ENCODE measurements at regions not wholly inside any gene's neighbourhood (a gene's known extent, or its start where the extent isn't known, plus 50 kb on each side); places are given as distances from the start of the nearest gene placed in this dataset.

DNA sequence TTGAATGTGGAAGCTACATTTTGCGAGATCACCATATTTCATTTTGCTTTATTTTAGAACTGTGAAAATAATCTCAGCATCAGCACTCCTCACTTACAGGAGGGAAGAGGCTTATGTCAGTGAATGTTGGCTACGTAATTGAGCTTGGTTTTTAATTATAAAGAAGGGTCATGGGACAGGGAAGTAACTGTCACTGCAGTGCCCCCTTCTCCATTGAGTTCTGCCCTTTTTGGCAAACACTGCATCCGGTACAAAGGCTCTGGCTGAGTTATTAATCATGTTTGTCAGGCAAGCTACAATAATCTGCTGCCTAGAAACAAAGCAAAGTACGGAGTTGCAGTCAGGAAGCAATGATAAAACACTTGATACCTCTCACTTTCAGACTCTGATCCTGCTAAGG lies 546.7 kb downstream of the SNAPC1 start:
- TF ChIP-seq, protein P1, sequence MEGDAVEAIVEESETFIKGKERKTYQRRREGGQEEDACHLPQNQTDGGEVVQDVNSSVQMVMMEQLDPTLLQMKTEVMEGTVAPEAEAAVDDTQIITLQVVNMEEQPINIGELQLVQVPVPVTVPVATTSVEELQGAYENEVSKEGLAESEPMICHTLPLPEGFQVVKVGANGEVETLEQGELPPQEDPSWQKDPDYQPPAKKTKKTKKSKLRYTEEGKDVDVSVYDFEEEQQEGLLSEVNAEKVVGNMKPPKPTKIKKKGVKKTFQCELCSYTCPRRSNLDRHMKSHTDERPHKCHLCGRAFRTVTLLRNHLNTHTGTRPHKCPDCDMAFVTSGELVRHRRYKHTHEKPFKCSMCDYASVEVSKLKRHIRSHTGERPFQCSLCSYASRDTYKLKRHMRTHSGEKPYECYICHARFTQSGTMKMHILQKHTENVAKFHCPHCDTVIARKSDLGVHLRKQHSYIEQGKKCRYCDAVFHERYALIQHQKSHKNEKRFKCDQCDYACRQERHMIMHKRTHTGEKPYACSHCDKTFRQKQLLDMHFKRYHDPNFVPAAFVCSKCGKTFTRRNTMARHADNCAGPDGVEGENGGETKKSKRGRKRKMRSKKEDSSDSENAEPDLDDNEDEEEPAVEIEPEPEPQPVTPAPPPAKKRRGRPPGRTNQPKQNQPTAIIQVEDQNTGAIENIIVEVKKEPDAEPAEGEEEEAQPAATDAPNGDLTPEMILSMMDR (conservative IDR thresholded peaks at IDR 0.05; ENCODE audit: low read depth, low read length): no peak
- H3K4me1 ChIP-seq (ENCODE audit: low read depth, poor library complexity, severe bottlenecking): no peaks in the 10 kb centered on the region
- H3K27ac ChIP-seq: no peak overlapping the region
- H3K79me2 ChIP-seq (ENCODE audit: insufficient read depth, low read depth): no peaks in the 10 kb centered on the region
- no peak overlapping the region for H3K4me2 ChIP-seq
- H2AFZ ChIP-seq (ENCODE audit: low read depth): no peak overlapping the region
- H4K20me1 ChIP-seq (ENCODE audit: insufficient read depth): no peaks in the 10 kb centered on the region
- no peaks in the 10 kb centered on the region for H3K36me3 ChIP-seq (ENCODE audit: insufficient read depth)
- H3K4me3 ChIP-seq (IDR thresholded peaks at IDR 0.05; ENCODE audit: insufficient read depth, low read depth, low read length): no peak overlapping the region
- no peaks in the 10 kb centered on the region for H3K27me3 ChIP-seq (ENCODE audit: insufficient read depth, low read depth)
- H3K9ac ChIP-seq: no peak overlapping the region

- H3K27ac ChIP-seq: no peak overlapping the region
- TF ChIP-seq, protein P1 (conservative IDR thresholded peaks at IDR 0.05; ENCODE audit: low read depth, low read length): no peak
- H3K27me3 ChIP-seq (ENCODE audit: insufficient read depth, low read depth): no peaks in the 10 kb centered on the region
- no peaks in the 10 kb centered on the region for H3K4me1 ChIP-seq (ENCODE audit: low read depth, poor library complexity, severe bottlenecking)
- H3K4me3 ChIP-seq (IDR thresholded peaks at IDR 0.05; ENCODE audit: insufficient read depth, low read depth, low read length): no peak overlapping the region
- no peaks in the 10 kb centered on the region for H3K36me3 ChIP-seq (ENCODE audit: insufficient read depth)
- H2AFZ ChIP-seq (ENCODE audit: low read depth): no peak overlapping the region
- H3K4me2 ChIP-seq: no peak overlapping the region
- H3K9ac ChIP-seq: no peak overlapping the region
- H3K79me2 ChIP-seq (ENCODE audit: insufficient read depth, low read depth): no peaks in the 10 kb centered on the region
- H4K20me1 ChIP-seq (ENCODE audit: insufficient read depth): no peaks in the 10 kb centered on the region
Observed at GRCh38 chr14:62313212-62313611, 551.0 kb downstream of the SNAPC1 start.

DNA sequence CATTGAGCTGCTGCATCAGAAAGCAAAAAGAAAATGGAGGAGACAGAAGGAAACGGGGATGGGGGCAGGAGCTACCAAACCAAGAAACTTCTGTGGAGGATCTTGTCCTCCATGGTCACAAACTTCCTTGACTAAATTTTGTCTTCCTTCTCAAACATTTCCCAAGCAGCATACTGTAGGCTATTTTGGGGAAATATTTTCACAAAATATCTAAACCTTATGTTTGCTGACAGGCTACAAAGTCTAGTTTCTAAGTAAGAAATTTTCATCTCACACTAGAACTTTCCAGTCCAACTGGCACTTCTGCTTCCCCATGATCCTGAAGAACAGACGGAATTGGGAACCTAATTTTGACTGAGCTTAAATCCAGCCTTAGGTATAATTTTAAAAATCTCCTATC lies 552.0 kb downstream of the SNAPC1 start:
- Histone ChIP-seq H3K4me1 (ENCODE audit: low read depth, poor library complexity, severe bottlenecking) (no peaks in the 10 kb centered on the region), H3K36me3 (ENCODE audit: insufficient read depth) (no peaks in the 10 kb centered on the region), H3K27ac (no peak overlapping the region), H3K4me2 (no peak overlapping the region), H3K4me3 (IDR thresholded peaks at IDR 0.05; ENCODE audit: insufficient read depth, low read depth, low read length) (no peak overlapping the region), H2AFZ (ENCODE audit: low read depth) (no peak overlapping the region), H4K20me1 (ENCODE audit: insufficient read depth) (no peaks in the 10 kb centered on the region), H3K9ac (no peak overlapping the region), H3K27me3 (ENCODE audit: insufficient read depth, low read depth) (no peaks in the 10 kb centered on the region), H3K79me2 (ENCODE audit: insufficient read depth, low read depth) (no peaks in the 10 kb centered on the region)
- TF ChIP-seq, protein P1 (conservative IDR thresholded peaks at IDR 0.05; ENCODE audit: low read depth, low read length): no peak

DNA sequence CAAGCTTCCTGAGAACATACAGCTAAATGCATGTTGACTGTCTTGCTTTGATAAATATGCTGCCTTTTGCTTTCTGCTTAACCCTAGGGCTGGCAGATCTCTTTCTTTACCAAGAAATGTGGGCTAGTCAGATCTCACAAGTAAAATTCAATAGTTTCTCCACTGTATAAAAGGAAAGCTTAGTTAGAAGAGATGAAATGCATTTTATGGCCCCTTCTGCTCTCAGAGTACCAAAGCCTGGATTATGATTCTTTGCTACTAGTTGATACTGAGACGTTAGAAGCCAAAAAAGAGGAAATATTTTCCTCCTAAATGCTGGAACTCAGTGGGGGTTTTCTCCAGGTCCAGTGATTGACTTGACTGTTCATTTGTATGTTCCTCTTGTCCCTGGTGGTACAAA lies 552.7 kb downstream of the SNAPC1 start:
- no peak overlapping the region for H3K4me2 ChIP-seq
- H4K20me1 ChIP-seq (ENCODE audit: insufficient read depth): no peaks in the 10 kb centered on the region
- no peaks in the 10 kb centered on the region for H3K27me3 ChIP-seq (ENCODE audit: insufficient read depth, low read depth)
- no peak overlapping the region for H3K27ac ChIP-seq
- H3K4me1 ChIP-seq (ENCODE audit: low read depth, poor library complexity, severe bottlenecking): no peaks in the 10 kb centered on the region
- no peak overlapping the region for H3K4me3 ChIP-seq (IDR thresholded peaks at IDR 0.05; ENCODE audit: insufficient read depth, low read depth, low read length)
- no peak overlapping the region for H3K9ac ChIP-seq
- H3K79me2 ChIP-seq (ENCODE audit: insufficient read depth, low read depth): no peaks in the 10 kb centered on the region
- TF ChIP-seq, protein P1 (conservative IDR thresholded peaks at IDR 0.05; ENCODE audit: low read depth, low read length): no peak
- H3K36me3 ChIP-seq (ENCODE audit: insufficient read depth): no peaks in the 10 kb centered on the region
- H2AFZ ChIP-seq (ENCODE audit: low read depth): no peak overlapping the region

All from KMS-11 (cell line).